ENCODE measurements at regions not wholly inside any gene's neighbourhood (a gene's known extent, or its start where the extent isn't known, plus 50 kb on each side); places are given as distances from the start of the nearest gene placed in this dataset.

DNA sequence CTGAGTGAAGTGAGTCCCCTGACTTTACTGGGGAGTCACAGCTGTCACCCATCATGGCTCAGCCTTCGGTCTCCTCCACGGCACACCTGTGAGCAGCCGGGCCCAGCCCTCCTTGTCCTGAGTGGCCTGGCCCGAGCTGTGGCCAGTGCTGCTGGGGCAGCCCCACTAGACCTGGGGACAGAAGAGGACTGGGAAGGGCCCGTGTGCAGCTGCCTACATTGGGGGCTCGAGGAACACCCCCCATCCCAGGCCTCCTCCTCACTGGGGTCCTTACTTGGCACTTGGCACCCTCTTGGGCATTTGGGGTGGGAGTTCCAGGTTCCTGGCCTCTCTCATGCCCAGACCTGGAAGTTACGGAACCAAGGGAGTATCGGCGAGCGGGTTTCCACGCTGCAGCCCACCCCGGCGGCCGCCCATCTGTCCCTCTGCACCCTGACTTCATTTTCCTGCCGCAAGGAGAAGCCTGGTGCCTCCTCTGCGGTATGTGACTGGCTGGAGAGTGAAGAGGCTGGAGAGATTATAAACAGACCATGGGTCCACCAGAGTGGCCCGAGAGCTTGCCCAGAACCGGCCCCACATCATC is 179.7 kb downstream of the KIF26A start:
- TF ChIP-seq, protein P1, sequence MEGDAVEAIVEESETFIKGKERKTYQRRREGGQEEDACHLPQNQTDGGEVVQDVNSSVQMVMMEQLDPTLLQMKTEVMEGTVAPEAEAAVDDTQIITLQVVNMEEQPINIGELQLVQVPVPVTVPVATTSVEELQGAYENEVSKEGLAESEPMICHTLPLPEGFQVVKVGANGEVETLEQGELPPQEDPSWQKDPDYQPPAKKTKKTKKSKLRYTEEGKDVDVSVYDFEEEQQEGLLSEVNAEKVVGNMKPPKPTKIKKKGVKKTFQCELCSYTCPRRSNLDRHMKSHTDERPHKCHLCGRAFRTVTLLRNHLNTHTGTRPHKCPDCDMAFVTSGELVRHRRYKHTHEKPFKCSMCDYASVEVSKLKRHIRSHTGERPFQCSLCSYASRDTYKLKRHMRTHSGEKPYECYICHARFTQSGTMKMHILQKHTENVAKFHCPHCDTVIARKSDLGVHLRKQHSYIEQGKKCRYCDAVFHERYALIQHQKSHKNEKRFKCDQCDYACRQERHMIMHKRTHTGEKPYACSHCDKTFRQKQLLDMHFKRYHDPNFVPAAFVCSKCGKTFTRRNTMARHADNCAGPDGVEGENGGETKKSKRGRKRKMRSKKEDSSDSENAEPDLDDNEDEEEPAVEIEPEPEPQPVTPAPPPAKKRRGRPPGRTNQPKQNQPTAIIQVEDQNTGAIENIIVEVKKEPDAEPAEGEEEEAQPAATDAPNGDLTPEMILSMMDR (conservative IDR thresholded peaks at IDR 0.05; ENCODE audit: low read depth, low read length): no peak
- TF ChIP-seq EZH2 (IDR thresholded peaks at IDR 0.05; ENCODE audit: borderline replicate concordance, low read depth, low read length, poor library complexity, severe bottlenecking): no peak
